Lower leg skin (tissue), 4 donors: ENCODE measurements at regions not wholly inside any gene's neighbourhood (a gene's known extent, or its start where the extent isn't known, plus 50 kb on each side); places are given as distances from the start of the nearest gene placed in this dataset.
A peak's percentile ranks its signal among the peaks of the same experiment; 100 is the strongest.

Experiments used
- DNase-seq, 2 donors: peaks; one replicate each; pipeline ENCODE4 v3.0.0-alpha.2; 2019; ENCODE audit warnings: low spot score in 2 of 2
- H3K4me3 ChIP-seq: fragments of 200-600 bp; sonication (generic); 2 replicates; pipeline ENCODE4 v1.5.1; 2017; ENCODE audit warnings: mild to moderate bottlenecking, low read depth; ENCODE audit not compliant: poor library complexity, severe bottlenecking
- CTCF ChIP-seq, 3 donors: fragments of 450-650 bp; IDR thresholded peaks; one replicate each; pipeline ENCODE4 v1.5.1; 2016; ENCODE audit warnings: antibody characterized with exemption in 3 of 3, mild to moderate bottlenecking in 3 of 3, moderate library complexity in 2 of 3
- POLR2A ChIP-seq, 2 donors: fragments of 450-650 bp; IDR thresholded peaks; one replicate each; pipeline ENCODE4 v1.6.1; 2016 to 2017; ENCODE audit warnings: antibody characterized with exemption in 2 of 2, mild to moderate bottlenecking in 1 of 2, moderate library complexity in 1 of 2
- WGBS, 2 donors: methylation state at CpG; one replicate each; pipeline ENCODE4 v1.1.5; 2018; 5-methylcytosine and 5-hydroxymethylcytosine counted together
- intact Hi-C: fragments of 100-400 bp; cut with DNase I; formaldehyde crosslinking; loops from one replicate; pipeline ENCODE4 v1.15.0; 2023; ENCODE audit warnings: low total_unique reads

DNA sequence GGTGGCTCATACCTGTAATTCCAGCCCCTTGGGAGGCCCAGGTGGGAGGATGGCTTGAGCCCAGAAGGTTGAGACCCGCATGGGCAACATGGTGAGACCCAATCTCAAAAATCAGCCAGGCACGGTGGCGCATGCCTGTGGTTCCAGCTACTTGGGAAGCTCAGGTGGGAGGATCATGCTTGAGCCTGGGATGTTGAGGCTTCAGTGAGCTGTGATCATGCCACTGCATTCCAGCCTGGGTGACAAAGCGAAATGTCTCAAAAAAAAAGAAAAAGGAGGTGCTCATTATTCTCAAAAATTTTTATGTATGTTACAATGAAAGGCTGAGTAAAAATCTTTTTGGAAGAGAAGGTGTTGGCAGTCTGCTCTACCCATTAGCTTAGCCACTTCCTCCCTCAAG lies 106.8 kb downstream of the TSN start:
- DNase-seq, result peak in 1 of 2 donors; percentile 63
- TF ChIP-seq POLR2A (IDR thresholded peaks at IDR 0.05) (no peak), CTCF (IDR thresholded peaks at IDR 0.05) (no peak)
- no peak overlapping the region for H3K4me3 ChIP-seq
- intact Hi-C loops, result no loop called here
- WGBS, 2 donors, result 93 to 96% methylated on average over 4 of the region's 4 CpGs

GRCh38 chr2:121865914-121866313 lies 110.5 kb downstream of the TSN start:
- intact Hi-C loops, result no loop called here
- DNase-seq, result no peak
- 53 to 57% methylated on average over 1 to 2 of the region's 2 CpGs for WGBS, 2 donors
- H3K4me3 ChIP-seq, result no peak overlapping the region
- TF ChIP-seq CTCF (IDR thresholded peaks at IDR 0.05) (no peak), POLR2A (IDR thresholded peaks at IDR 0.05) (no peak)

- no peak for DNase-seq
- no peak for TF ChIP-seq POLR2A (IDR thresholded peaks at IDR 0.05)
- no peak for TF ChIP-seq CTCF (IDR thresholded peaks at IDR 0.05)
- 91 to 94% methylated on average over 6 of the region's 6 CpGs for WGBS, 2 donors
- H3K4me3 ChIP-seq, result no peak overlapping the region
- intact Hi-C loops, result no loop called here
These were observed 111.3 kb downstream of the TSN start for GRCh38 chr2:121866789-121867188.

- no peak for DNase-seq
- 71 to 75% methylated on average over 1 of the region's 1 CpG for WGBS, 2 donors
- intact Hi-C loops, result no loop called here
- TF ChIP-seq POLR2A (IDR thresholded peaks at IDR 0.05) (no peak), CTCF (IDR thresholded peaks at IDR 0.05) (no peak)
- no peak overlapping the region for H3K4me3 ChIP-seq
These were observed 113.2 kb downstream of the TSN start for GRCh38 chr2:121868652-121869051.

GRCh38 chr2:121869363-121869762 lies 113.9 kb downstream of the TSN start:
- intact Hi-C loops, result no loop called here
- 82 to 88% methylated on average over 7 of the region's 7 CpGs for WGBS, 2 donors
- no peak overlapping the region for H3K4me3 ChIP-seq
- TF ChIP-seq POLR2A (IDR thresholded peaks at IDR 0.05), result no peak
- no peak for TF ChIP-seq CTCF (IDR thresholded peaks at IDR 0.05)
- DNase-seq, result no peak

DNA sequence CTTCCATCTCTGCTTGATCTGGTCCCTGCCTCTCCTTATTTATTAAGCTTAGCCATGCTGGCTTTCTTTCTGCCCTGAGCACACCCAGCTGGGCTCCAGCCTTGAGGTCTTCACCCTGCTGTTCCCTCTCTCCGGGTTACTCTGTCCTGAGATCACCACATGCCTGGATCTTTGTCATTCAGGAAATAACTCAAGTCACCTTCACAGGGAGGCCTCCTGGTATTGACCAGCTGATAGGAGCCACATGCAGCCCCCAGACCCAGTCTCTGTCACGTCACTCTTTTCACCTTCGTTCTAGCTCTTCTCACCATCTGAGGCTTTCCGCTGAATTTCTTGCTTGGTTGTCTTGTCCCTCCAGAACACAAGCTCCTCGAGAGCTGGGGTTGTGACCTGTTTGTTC lies 114.4 kb downstream of the TSN start:
- no peak overlapping the region for H3K4me3 ChIP-seq
- TF ChIP-seq POLR2A (IDR thresholded peaks at IDR 0.05) (no peak), CTCF (IDR thresholded peaks at IDR 0.05) (no peak)
- 83 to 87% methylated on average over 5 of the region's 5 CpGs for WGBS, 2 donors
- DNase-seq, result no peak
- intact Hi-C loops, result no loop called here
